ENCODE measurements at regions not wholly inside any gene's neighbourhood (a gene's known extent, or its start where the extent isn't known, plus 50 kb on each side); places are given as distances from the start of the nearest gene placed in this dataset.

- Histone ChIP-seq H3K36me3 (no peaks in the 10 kb centered on the region), H3K4me3 (no peak overlapping the region), H3K27me3 (ENCODE audit: low read depth) (peaks cover 5% of the 10 kb centered on the region), H3K4me1 (no peaks in the 10 kb centered on the region), H3K9me3 (no peaks in the 10 kb centered on the region), H3K27ac (no peak overlapping the region)
- DNase-seq (no peak), ATAC-seq (no peak)
- intact Hi-C loops (cut with DNase I): no loop called here
- TF ChIP-seq CTCF (IDR thresholded peaks at IDR 0.05): no peak
Measured at GRCh38 chr16:24624102-24624501, 84.7 kb downstream of the RBBP6 start.

GRCh38 chr16:24626256-24626655, 86.9 kb downstream of the RBBP6 start:
- Histone ChIP-seq H3K9me3 (no peaks in the 10 kb centered on the region), H3K36me3 (no peaks in the 10 kb centered on the region), H3K27me3 (ENCODE audit: low read depth) (peaks cover 5% of the 10 kb centered on the region), H3K4me1 (no peaks in the 10 kb centered on the region), H3K27ac (no peak overlapping the region), H3K4me3 (no peak overlapping the region)
- DNase-seq (no peak), ATAC-seq (no peak)
- no peak for TF ChIP-seq CTCF (IDR thresholded peaks at IDR 0.05)
- intact Hi-C loops (cut with DNase I): no loop called here

- intact Hi-C loops (cut with DNase I): no loop called here
- no peak overlapping the region for H3K27ac ChIP-seq
- H3K27me3 ChIP-seq (ENCODE audit: low read depth): no peaks in the 10 kb centered on the region
- no peak for TF ChIP-seq CTCF (IDR thresholded peaks at IDR 0.05)
- no peak overlapping the region for H3K4me3 ChIP-seq
- ATAC-seq (no peak), DNase-seq (no peak)
- H3K4me1 ChIP-seq: peaks cover 6% of the 10 kb centered on the region
- H3K9me3 ChIP-seq: no peaks in the 10 kb centered on the region
- no peaks in the 10 kb centered on the region for H3K36me3 ChIP-seq
Measured at GRCh38 chr16:24634919-24635318, 94.5 kb upstream of the TNRC6A start.

GRCh38 chr16:24635900-24636610, 93.4 kb upstream of the TNRC6A start:
- no peak for ATAC-seq
- no peak overlapping the region for H3K27ac ChIP-seq

GRCh38 chr16:24639769-24640168, 89.7 kb upstream of the TNRC6A start:
- Histone ChIP-seq H3K9me3 (no peaks in the 10 kb centered on the region), H3K27me3 (ENCODE audit: low read depth) (no peaks in the 10 kb centered on the region), H3K4me1 (peaks cover 6% of the 10 kb centered on the region), H3K36me3 (no peaks in the 10 kb centered on the region), H3K27ac (no peak overlapping the region), H3K4me3 (no peak overlapping the region)
- no peak for DNase-seq
- TF ChIP-seq CTCF (IDR thresholded peaks at IDR 0.05): no peak
- intact Hi-C loops (cut with DNase I): no loop called here
- no peak for ATAC-seq

More at GRCh38 chr16:24635900-24636610, 93.4 kb upstream of the TNRC6A start:
- H3K4me3 ChIP-seq: no peak overlapping the region
- no peak for TF ChIP-seq CTCF (IDR thresholded peaks at IDR 0.05)
- H3K4me1 ChIP-seq: peaks cover 6% of the 10 kb centered on the region
- no peaks in the 10 kb centered on the region for H3K9me3 ChIP-seq
- H3K27me3 ChIP-seq (ENCODE audit: low read depth): no peaks in the 10 kb centered on the region
- intact Hi-C loops (cut with DNase I): no loop called here
- DNase-seq: peak; percentile 58
- no peaks in the 10 kb centered on the region for H3K36me3 ChIP-seq

Measured in lower lobe of right lung (tissue), 2 donors.